ENCODE measurements at regions not wholly inside any gene's neighbourhood (a gene's known extent, or its start where the extent isn't known, plus 50 kb on each side); places are given as distances from the start of the nearest gene placed in this dataset.

GRCh38 chr3:176789281-176789705, 408.0 kb downstream of the TBL1XR1 start:
- FAIRE-seq = no peak

DNA sequence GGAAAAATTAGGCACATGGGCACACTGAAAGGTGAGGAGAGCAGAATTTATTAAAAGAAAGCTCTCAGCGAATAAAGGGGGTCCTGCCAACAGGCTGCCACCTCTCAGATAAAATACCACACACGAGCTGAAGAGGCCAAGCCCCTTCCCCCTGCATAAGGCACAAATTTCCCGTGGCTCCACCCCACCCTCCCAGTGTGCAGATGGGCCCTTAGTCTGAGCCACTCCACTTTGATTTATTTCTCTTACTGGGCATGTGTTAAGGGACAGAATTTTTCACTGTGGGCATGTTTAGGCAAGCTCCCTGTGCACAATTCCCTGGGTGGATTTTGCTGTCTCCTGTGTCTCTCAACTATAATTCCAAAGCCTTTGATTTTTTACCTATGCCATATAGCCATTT, 409.8 kb downstream of the TBL1XR1 start:
- no peak for FAIRE-seq

DNA sequence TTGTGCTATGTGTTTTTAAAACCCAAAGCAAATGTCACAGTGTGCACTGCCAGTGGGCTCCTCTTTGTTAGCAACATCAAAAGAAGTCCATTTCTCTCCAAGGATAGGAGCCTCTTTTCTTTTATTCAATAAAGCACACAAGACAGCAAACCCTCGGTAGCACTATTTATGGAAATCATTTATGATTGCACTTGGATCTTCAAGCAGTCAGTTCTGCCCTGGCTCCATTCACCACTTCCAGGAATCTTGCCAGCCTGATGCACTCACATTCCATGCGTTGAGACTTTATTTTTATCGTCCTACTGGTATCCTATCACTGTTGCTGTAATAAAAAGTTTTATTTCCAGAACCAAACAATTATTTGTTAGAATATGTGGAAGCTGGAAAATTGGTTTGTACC, 412.1 kb downstream of the TBL1XR1 start:
- FAIRE-seq = no peak

DNA sequence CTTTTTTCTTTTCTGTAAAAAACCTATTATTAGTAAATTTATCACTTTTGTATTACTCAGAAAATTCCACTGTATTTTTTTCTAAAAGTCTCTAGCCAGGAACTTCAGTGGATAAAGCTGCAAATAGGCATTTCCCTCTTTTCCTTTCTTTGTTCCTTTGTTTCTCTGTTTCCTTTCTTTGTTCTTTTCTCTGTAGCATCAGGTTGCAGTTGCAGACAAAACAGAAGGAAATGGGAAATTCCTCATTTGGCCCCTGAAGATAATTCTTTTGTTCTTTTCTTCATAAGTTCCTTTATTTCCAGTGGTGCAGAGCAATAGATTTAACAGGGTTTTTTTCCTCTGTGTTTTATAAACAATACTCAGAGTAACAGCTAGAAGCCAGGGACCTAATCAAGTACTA, 416.5 kb downstream of the TBL1XR1 start:
- no peak for FAIRE-seq

DNA sequence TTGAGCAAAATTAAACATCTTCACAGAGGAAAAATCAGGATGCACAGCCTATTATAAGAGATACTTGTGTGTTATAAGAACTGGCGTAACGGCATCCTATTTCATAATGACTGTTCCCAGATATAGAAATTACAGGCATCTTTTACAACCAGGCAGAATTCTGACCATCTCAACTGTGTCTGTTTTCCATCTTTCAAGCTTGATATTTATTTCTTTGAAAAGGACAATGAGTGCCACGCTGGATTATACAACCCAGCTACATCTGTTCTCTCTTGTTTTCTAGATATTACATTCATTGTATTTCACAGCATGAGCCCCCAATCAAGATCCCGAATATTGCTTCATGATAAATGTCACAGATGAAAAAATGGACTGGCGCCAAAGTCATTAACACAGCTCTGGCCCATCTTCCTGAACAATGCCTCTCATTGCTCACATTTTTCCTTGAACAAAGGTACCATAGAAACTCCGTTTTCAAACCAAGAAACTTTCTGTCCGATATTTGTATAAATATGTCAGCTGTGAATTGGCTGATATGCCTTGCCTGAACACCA, 420.6 kb downstream of the TBL1XR1 start:
- FAIRE-seq = no peak

- no peak for FAIRE-seq
Observed at GRCh38 chr3:176769547-176770190, 427.6 kb downstream of the TBL1XR1 start.

DNA sequence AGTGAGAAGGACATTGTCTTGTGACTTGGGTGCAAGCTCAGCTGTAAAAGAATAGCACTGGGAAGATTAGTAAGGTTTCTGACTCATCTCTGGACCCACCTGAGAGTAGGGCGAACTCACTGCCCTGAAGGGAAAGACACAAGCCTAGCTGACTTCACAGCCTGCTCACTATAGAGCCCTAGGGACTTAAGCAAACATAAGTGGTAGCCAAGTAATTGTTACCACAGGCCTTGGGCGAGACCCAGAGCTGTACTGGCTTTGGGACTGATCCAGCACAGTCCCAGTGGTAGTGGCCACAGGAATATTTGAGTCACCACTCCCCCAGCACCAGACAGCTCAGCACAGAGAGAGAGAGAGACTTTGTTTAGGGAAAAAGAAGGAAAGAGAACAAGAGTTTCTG, 429.9 kb downstream of the TBL1XR1 start:
- FAIRE-seq = no peak

DNA sequence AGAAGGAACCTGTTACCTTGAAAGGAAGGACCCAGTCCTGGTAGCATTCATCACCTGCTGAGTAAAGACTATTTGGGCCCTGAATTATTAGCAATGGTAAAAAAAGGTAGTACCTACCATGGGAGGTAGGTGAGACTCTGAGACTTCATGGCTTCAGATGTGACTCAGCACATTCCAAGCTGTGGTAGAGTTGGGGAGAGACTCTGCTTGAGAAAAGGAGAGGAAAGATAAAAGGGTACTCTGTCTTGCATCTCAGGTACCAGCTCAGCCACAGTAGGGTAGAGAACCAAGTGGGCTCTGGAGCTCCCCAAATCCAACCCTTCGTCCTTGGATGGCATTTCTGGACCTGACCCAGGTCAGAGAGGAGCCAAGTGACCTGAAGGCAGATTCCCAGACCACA, 430.4 kb downstream of the TBL1XR1 start:
- FAIRE-seq = no peak

DNA sequence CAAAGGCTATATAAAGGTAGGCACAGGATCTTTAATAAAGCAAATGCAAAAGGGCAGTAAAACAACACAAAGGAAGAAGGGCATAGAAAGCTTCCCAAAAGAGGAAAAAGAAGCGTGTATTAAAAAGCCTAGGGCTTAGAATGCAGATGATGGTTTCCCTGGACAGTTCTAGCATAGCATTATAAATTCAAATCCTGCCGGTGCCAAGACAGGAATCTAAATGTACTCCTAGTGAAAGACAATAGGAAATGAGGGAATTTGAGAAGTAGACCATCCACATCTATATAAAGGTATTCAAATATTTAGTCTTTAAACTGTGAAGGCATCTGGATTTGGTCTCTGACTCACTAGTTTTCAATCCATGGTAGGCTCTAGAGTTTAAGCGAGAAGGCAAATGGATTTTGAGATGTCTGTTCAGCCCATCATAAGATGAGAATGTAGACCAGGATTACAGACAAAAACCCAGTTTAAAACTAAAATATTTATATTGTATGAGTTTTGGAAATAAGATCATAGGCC, 431.8 kb downstream of the TBL1XR1 start:
- FAIRE-seq = no peak

GRCh38 chr3:176759815-176760506, 437.3 kb downstream of the TBL1XR1 start:
- FAIRE-seq = no peak

DNA sequence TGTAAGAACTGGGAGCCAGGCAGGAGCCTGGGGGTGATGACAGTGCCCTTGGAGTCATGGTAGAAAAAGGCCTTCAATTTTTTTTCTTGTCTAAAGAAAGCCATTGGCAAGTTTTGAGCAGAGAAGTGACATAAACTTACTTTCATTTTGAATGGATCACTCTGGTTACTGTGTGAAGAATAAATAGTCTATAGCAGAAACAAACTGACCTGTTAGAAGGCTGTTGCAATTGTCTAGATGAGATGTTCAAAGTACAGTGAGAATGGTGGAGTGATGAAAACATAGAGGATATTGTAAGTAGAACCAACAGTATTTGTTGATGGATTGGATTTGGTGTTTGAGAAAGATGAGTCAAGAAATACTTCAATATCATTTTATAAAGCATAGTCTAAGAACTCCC, 439.9 kb downstream of the TBL1XR1 start:
- FAIRE-seq = no peak

- FAIRE-seq = no peak
Observed at GRCh38 chr3:176755977-176756376, 441.3 kb downstream of the TBL1XR1 start.

DNA sequence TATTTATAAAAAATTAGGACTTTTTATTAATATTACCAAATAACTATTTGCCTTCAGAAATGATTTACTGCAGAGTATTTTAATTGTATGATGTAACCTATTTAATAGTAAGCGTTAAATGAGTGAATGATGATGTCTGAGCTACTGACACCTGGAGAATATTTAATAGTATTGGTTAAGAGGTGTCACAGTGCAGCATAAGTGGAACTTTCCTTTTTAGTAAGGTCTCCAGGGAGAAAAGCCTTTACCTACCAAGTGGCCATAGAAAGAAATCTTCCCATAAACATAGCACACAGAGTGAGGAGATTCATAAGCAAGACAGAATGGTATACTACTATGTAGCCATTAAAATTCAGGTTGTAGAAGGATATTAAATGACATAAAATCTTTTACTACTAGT, 441.7 kb downstream of the TBL1XR1 start:
- no peak for FAIRE-seq

DNA sequence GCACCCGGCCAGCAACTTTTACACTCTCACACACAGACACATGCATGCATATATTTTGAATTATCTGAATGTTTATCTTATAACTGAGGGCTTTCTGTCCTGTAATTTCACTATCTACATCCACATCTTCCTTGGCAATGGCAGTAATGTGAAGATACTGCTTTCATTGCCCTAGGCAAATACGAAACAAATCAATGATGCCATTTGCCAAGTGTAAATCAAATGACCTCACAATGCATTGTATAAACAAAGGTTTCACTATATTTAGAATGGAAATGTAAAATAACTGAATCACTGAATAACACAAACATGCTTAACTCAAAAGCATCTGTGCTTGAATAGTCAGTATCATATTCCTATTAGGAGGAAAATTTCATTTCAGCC, 455.6 kb downstream of the TBL1XR1 start:
- FAIRE-seq = no peak

- FAIRE-seq = no peak
Observed at GRCh38 chr3:176740906-176741663, 456.2 kb downstream of the TBL1XR1 start.

GRCh38 chr3:176739159-176739558, 458.1 kb downstream of the TBL1XR1 start:
- no peak for FAIRE-seq

DNA sequence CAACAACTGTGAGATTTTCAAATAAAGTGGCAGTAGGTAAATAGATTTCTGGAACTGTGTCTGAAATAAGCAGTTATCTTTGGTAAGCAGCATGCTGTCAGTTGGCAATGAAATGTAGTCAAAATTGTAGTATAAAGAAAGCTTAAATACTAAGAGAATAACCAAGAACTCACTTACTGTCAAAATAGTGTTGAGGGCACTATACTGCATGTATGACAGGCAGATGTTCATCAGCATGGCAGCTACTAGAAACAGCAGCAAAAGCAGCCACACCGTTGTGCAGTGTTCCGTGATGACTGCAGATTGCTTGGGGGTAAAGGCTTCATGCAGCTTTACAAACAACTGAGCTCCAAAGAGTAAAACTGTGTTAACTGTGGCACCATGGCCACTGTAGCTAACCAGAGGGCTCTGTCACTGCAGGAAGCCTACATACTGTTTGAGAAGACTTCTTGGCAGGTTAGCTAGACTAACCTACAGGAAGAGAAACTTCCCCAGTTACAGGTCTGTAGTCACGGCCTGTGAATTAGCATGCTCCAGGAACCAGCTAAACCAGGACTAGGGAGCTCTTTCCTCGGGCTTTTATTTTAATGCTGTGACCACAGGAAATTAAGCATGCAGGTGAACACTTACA, 459.7 kb downstream of the TBL1XR1 start:
- FAIRE-seq = no peak

DNA sequence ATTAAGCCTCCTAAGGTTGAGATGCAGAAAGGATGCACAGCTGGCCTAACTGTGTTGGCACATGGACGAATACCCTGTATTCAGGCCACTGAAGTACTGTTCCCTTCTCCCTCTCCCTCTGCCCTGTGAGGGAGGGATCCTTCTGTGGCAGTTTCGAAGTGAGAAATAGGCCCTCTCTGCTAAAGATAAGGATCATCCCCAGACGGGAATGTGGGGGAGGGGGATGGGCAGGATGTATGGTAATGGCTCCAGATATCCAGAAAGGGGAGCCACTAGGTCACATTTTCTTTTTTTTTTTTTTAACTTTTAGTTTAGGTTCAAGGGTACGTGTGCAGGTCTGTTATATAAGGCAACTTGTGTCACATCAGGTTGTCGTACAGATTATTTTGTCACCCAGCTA, 463.1 kb downstream of the TBL1XR1 start:
- FAIRE-seq = no peak

DNA sequence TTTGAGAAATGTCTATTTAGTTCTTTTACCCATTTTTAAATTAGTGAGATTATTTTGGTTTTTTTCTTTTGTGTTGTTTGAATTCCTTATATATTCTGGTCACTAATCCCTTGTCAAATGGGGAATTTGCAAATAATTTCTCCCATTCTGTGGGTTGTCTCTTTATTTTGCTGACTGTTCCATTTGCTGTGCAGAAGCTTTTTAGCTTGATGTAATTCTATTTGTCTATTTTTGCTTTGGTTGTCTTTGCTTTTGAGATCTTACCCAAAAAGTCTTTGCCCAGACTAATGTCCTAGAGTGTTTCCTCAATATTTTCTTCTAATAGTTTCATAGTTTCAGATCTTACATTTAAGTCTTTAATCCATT, 472.9 kb downstream of the TBL1XR1 start:
- FAIRE-seq = no peak

DNA sequence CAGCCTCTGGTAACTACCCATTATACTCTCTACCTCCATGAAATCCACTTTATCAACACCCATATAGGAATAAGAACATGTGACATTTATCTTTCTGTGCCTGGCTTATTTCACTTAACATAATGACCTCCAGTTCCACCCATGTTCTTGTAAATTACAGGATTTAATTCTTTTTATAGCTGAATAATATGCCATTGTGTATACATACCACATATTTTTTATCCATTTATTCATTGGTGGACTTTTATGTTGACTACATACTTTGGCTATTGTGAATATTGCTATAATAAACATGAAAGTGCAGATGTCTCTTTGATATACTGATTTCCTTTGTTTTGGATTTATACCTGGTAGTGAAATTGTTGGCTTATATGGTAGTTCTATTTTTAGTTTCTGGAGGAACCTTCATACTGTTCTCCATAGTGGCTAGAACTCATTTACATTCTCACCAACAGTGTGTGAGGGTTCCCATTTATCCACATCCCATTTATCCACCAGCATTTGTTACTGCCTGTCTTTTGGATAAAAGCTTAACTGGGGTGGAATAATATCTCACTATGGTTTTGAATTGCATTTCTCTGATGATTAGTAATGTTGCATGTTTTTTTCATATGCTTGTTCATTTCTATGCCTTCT, 473.4 kb downstream of the TBL1XR1 start:
- no peak for FAIRE-seq

DNA sequence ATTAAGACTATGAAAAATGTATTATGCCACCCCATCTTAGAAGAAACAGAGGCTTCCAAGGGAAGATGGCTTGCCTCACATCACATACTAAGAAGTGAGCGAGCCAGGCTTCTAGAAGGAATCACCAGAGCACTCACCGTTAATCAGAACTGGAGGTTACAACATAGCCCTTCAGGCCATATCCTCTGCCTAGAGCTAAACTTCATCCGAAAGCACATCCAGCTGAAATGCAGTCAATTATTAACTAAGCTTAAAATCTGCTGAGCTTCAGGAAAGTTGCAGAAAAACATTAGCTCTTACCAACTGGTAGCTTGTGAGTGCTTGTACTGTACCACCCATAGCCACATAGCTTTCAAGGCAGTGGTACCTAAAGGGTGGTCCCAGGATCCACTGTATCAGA, 483.2 kb downstream of the TBL1XR1 start:
- no peak for FAIRE-seq

GRCh38 chr3:176712191-176712590, 485.1 kb downstream of the TBL1XR1 start:
- no peak for FAIRE-seq

DNA sequence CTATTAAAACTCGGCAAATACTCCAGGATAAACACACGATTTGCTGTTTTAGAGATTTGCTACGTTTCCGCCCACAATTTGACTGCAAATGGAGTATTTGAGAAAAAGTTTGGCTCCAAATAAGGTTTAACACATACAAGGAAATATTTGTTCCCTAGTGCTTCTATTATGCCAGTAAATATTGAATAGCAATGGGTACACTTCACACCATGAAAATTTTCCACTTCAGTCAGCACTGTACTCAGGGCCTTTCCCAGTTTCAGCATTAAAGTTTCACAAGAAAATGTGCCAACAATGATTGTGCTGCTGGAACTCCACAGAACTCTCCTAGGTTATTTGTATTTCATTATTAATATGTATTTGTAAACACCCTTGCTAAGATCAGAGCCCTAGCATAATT, 498.0 kb downstream of the TBL1XR1 start:
- FAIRE-seq = no peak

All from colon (tissue), 2 donors.